Calu3 (cell line): ENCODE measurements at regions not wholly inside any gene's neighbourhood (a gene's known extent, or its start where the extent isn't known, plus 50 kb on each side); places are given as distances from the start of the nearest gene placed in this dataset.

Source experiments
- BruUV-seq: library from RNA; stranded (reverse); fragments of 400-500 nt; replicated peaks from 2 replicates; lab custom pipeline; 2021; lab: Mats Ljungman, UMichigan
- CTCF ChIA-PET: fragments of 300-600 bp; sonication (Branson Sonifier 250); formaldehyde crosslinking; loops from one replicate; lab custom pipeline; 2022; ENCODE audit warnings: antibody characterized with exemption; lab: Charles Lee
- DNase-seq: peaks from one replicate; pipeline ENCODE4 v3.0.0; 2022
- H3K27ac Mint-ChIP-seq: one replicate; pipeline ENCODE4 v1.8.0; 2022; ENCODE audit warnings: mixed read lengths; ENCODE audit not compliant: unreplicated experiment
- H3K27me3 Mint-ChIP-seq: one replicate; pipeline ENCODE4 v1.8.0; 2022; ENCODE audit warnings: mixed read lengths; ENCODE audit not compliant: unreplicated experiment
- H3K36me3 Mint-ChIP-seq: one replicate; pipeline ENCODE4 v1.8.0; 2022; ENCODE audit warnings: mild to moderate bottlenecking, moderate library complexity, mixed read lengths; ENCODE audit not compliant: insufficient read depth, unreplicated experiment
- H3K4me1 Mint-ChIP-seq: one replicate; pipeline ENCODE4 v1.8.0; 2022; ENCODE audit warnings: mild to moderate bottlenecking, low read depth, mixed read lengths; ENCODE audit not compliant: unreplicated experiment
- H3K4me3 Mint-ChIP-seq: one replicate; pipeline ENCODE4 v1.8.0; 2022; ENCODE audit warnings: mild to moderate bottlenecking, low read depth, moderate library complexity, mixed read lengths; ENCODE audit not compliant: unreplicated experiment
- H3K9me3 Mint-ChIP-seq: one replicate; pipeline ENCODE4 v1.8.0; 2022; ENCODE audit warnings: low read depth, mixed read lengths; ENCODE audit not compliant: unreplicated experiment
- intact Hi-C: fragments of 100-400 bp; cut with micrococcal nuclease; formaldehyde crosslinking; loops from one replicate; pipeline ENCODE4 v1.10.0; 2022; ENCODE audit not compliant: unreplicated experiment
- TF ChIP-seq, protein P1 (sequence below): fragments of 200-600 bp; IDR thresholded peaks from one replicate; pipeline ENCODE4 v1.8.0; 2022; ENCODE audit warnings: antibody characterized with exemption; ENCODE audit not compliant: unreplicated experiment

DNA sequence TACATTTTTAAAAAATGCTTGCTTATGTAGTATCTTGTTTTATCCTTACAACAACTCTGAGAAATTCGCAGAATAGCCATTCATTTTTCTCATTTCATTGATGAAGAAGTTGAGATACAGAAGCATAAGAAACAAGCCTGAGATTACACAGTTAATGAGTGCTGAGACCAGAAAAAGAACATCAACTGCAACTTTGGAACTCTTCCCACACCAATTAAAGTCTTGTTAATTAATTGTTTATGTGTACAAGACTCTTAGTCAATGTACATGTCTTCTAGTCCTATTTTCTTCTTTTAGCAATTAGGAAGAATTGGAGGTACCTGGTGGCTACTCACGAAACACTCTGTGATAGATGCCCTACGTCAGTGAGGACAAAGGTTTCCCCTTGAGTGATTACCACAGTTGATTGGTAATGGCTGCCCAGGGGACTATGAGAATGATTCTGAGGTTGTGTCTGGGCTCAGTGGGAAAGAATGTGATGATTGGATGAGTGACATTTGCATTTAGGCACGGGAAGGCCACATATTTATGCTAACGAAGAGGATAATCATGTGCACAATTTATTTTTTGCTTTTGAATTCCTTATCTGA, 187.4 kb upstream of the KCNK2 start:
- Mint-ChIP-seq H3K27me3 (no peaks in the 10 kb centered on the region), H3K4me1 (no peaks in the 10 kb centered on the region), H3K36me3 (no peaks in the 10 kb centered on the region), H3K4me3 (no peak overlapping the region), H3K9me3 (no peaks in the 10 kb centered on the region), H3K27ac (no peak overlapping the region)
- BruUV-seq: no TSS peak
- DNase-seq: no peak
- TF ChIP-seq, protein P1, sequence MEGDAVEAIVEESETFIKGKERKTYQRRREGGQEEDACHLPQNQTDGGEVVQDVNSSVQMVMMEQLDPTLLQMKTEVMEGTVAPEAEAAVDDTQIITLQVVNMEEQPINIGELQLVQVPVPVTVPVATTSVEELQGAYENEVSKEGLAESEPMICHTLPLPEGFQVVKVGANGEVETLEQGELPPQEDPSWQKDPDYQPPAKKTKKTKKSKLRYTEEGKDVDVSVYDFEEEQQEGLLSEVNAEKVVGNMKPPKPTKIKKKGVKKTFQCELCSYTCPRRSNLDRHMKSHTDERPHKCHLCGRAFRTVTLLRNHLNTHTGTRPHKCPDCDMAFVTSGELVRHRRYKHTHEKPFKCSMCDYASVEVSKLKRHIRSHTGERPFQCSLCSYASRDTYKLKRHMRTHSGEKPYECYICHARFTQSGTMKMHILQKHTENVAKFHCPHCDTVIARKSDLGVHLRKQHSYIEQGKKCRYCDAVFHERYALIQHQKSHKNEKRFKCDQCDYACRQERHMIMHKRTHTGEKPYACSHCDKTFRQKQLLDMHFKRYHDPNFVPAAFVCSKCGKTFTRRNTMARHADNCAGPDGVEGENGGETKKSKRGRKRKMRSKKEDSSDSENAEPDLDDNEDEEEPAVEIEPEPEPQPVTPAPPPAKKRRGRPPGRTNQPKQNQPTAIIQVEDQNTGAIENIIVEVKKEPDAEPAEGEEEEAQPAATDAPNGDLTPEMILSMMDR: no peak
- intact Hi-C loops: no loop called here
- CTCF ChIA-PET: no interaction called here

DNA sequence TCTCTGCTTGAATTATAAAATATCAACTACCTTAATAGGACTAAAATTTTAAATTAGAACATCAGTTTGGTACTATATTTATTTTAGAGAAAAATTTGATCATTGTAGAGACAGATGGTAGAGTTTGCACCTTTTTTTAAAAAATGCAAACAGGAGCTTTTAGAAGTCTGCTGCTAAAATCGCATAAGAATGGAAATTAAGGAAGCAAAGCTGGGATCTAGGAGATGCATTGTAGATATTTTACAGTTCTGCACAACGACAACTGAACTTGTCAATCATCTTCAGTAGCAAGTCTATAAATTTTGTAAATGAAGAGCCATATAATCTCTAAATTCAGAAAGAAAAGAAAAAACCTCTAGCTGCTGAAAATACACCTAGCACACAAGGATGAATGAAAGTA, 185.6 kb upstream of the KCNK2 start:
- CTCF ChIA-PET: no interaction called here
- BruUV-seq: no TSS peak
- H3K27ac Mint-ChIP-seq: no peak overlapping the region
- H3K4me1 Mint-ChIP-seq: peaks cover 9% of the 10 kb centered on the region
- no peaks in the 10 kb centered on the region for H3K36me3 Mint-ChIP-seq
- H3K9me3 Mint-ChIP-seq: no peaks in the 10 kb centered on the region
- DNase-seq: no peak
- intact Hi-C loops: no loop called here
- TF ChIP-seq, protein P1: no peak
- H3K27me3 Mint-ChIP-seq: no peaks in the 10 kb centered on the region
- no peak overlapping the region for H3K4me3 Mint-ChIP-seq

DNA sequence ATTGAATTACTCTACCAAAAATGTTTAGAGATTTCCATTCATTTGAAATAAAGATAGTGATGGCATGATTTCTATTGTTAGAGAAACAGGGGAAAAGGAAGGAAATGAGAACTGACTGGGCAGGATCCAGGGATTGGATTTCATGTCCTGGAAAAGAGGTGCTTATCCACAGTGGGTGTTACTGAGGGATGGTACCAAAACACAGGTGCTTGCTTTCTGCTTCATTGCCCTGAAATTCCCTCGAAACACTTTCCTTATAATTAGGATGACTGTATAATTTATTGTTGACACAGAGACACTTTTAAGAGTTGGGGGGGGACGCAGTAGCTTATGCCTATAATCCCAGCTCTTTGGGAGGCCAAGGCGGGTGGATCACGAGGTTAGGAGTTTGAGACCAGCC, 185.0 kb upstream of the KCNK2 start:
- H3K9me3 Mint-ChIP-seq: no peaks in the 10 kb centered on the region
- CTCF ChIA-PET: no interaction called here
- TF ChIP-seq, protein P1: no peak
- intact Hi-C loops: no loop called here
- BruUV-seq: no TSS peak
- no peak for DNase-seq
- H3K36me3 Mint-ChIP-seq: no peaks in the 10 kb centered on the region
- no peak overlapping the region for H3K27ac Mint-ChIP-seq
- H3K4me1 Mint-ChIP-seq: peaks cover 15% of the 10 kb centered on the region
- H3K27me3 Mint-ChIP-seq: no peaks in the 10 kb centered on the region
- no peak overlapping the region for H3K4me3 Mint-ChIP-seq

DNA sequence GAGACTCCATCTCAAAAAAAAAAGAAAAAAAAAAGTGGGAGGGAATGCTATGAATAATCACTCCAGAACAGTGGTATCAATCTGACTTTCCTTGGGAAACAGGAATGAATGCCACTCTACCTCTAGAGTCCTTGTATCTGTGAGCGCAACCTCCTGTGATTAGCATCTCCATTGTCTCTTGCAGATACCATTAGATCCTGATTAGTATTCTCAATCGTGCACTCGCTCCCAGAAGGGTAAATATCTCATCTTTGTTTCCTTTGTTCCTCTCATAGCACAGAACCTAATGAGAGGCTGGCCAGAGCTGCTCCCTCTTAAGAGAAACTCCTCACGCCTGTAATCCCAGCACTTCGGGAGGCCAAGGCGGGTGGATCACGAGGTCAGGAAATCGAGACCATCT, 184.4 kb upstream of the KCNK2 start:
- DNase-seq: no peak
- Mint-ChIP-seq H3K4me1 (peaks cover 18% of the 10 kb centered on the region), H3K27ac (no peak overlapping the region), H3K4me3 (no peak overlapping the region), H3K9me3 (no peaks in the 10 kb centered on the region), H3K36me3 (no peaks in the 10 kb centered on the region), H3K27me3 (no peaks in the 10 kb centered on the region)
- no TSS peak for BruUV-seq
- intact Hi-C loops: no loop called here
- TF ChIP-seq, protein P1: no peak
- CTCF ChIA-PET: no interaction called here
